ENCODE measurements at regions not wholly inside any gene's neighbourhood (a gene's known extent, or its start where the extent isn't known, plus 50 kb on each side); places are given as distances from the start of the nearest gene placed in this dataset.
A peak's percentile ranks its signal among the peaks of the same experiment; 100 is the strongest.
"Not testable (repeated sequence)": the region's sequence is repeated elsewhere in the genome, so short reads cannot be mapped to it uniquely, and the experiment has no call there.

DNA sequence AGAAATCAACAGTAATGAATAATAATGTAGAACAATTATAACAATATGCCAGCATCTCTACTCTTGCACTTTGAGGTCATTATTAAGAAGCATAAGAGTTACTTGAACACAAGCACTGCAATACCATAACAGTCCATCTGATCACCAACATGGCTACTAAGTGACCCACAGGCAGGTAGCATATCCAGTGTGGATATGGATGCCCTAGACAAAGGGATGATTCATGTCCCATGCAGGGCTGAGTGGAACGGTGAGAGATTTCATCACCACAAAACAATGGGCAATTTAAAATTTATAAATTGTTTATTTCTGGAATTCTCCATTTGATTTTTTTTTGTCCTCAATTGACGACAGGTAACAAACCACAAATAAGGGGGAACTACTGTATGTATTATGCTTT, 107.7 kb upstream of the TSC22D2 start:
- no peak for DNase-seq

DNA sequence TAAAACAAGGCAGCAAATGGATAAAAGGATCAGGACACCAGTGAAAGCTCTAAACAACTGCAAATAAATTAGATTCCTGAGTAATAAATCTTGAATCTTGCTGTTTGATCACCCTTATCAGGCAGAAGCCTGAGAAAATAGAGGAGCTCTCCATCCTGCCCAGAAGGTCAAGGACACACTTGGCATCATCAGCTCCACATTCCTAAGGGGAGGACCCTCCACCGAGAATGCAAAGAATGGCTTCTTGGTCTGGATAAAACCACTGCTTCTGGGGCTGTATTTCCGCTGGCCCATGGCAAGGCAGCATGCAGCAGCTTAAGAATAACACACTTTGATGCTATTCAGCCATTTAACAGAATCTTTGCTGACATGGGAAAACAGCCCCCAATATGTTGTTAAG, 108.9 kb upstream of the TSC22D2 start:
- DNase-seq, result no peak

DNA sequence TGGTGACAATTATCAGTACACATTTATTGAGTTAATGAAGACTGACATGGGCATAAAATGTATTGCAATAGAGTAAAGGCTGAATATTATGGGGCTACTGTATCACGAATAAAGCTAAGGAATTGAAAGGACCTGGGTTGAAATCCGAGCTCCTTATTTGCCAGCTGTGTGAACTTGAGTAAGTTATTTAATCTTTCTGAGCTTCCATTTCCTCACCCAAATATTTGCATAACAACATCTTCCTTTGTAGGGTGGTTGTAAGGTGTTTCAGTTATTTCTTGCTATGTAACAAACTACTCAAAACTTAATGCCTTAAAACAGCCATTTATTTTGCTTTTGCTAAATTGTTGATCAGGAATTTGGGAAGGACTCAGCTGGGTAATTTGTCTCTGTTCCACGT, 111.1 kb upstream of the TSC22D2 start:
- peak in 1 of 2 experiments; percentile 17 for DNase-seq

DNA sequence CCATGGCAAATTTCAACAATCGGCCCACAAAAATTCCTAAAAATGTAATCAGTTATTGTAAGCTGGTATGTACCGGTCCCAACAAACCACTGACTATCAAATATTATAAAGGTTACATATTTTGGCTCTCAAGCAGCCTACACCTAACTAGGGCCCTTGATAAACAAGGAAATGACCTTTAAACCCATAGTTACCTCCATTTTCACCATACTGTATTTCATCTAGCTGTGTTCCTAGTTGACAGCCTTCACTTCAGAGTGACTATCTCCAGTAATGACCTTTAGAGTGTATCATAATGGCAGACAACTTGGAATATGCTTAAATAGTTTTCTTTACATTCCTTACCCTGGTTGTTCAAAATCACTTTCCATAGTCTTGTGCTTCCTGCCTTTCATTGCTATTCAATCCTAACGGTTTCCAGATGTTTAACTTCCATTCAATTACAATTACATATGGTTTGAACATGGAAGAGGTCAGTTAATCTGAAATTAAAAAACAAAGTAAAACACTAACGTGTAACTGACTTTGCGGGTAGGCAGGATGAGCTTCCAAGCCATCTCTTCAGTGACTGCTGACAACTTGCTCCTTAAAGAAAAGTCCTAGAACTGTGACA, 111.9 kb upstream of the TSC22D2 start:
- DNase-seq, result no peak

DNA sequence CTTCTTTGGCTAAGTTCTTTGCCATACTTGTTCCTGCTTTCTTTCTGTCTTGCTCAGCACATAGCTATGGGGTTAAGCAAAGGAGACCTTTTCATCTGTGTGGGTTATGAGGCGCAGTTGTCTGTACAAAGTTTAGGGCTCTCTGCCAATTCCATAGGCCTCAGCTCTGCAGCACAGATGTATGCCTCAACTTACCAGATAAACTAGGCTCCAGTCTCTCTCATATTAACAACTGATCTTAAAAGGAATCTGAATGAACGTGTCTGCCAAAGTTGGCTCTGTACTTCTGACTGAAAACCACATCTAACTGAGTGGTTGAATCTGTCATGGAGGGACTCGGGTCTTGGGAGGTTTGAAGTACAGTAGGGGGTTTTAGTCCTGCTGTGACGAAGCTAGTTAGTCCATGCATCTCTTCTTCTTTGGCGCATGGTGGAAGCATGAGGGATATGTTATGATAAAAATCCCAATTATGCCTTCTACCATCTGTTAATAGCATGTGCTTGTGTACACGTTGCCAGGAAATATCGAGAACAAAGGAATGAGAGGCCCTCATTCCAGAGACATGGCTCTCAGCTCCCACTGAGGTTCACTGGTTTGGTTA, 114.6 kb upstream of the TSC22D2 start:
- DNase-seq, result no peak

DNA sequence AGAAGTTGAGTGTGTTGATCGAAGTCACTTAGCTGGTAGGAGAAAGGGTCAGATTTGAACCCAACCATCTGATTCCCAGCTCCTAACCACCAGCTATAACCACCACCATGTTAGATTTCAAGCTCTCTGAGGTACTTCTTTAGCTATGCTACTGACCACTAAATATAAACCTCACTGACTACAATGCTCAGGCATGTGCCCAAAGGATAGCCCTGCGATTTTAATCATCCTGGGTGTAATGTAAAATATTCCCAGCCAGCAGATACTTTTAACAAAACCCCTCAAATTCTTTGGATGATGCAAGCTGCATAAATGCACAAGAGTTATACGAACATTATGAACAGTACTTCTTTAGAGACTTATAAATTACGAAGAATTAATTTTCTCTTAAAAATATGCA, 115.2 kb upstream of the TSC22D2 start:
- no peak for DNase-seq

DNA sequence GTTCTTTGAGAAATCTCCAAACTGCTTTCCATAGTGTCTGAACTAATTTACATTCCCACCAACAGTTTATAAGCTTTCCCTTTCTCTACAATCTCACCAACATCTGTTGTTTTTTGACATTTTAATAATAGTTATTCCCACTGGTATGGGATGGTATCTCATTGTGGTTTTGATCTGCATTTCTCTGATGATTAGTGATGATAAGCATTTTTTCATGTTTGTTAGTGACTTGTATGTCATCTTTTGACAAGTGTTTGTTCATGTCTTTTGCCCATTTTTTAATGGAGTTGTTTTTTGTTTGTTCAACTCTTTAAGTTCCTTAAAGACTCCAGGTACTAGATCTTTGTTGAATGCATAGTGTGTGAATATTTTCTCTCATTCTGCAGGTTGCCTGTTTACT, 116.6 kb upstream of the TSC22D2 start:
- no peak for DNase-seq

DNA sequence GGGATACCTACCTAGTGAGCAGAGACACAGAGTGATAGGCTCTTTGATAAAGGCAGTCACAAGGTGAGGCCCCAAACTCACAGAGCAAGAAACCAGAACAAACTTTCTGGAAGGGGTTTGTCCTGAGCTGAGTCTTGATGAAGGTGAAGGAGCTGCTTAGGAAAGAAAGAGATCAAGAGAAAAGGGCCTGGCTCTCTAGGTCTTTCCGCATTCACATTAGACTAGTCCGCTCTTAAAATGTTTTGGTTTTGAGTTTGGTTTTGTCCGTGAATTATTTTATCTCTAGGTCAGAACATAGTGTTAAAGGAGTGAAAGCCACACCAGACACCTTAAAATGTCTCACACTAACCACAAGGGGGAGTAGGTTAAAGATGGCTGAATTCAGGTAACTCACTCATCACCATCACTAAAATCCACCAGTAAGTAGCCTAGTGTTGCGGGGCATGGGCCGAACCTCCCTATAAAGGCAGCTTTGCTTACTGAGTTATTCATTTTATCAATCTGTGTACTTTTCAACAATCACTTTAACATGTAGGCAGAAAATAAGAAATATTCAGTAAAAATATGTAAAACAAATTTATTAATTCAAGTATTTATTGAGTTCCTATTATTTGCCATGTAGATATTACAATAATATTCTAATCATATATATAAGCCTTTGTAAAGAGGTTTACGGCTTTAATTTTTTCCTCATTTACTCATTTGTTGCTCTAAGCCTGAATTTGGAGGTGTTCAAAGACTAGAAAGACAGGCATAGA, 121.5 kb upstream of the TSC22D2 start:
- DNase-seq, result peak; percentile 67 to 83

DNA sequence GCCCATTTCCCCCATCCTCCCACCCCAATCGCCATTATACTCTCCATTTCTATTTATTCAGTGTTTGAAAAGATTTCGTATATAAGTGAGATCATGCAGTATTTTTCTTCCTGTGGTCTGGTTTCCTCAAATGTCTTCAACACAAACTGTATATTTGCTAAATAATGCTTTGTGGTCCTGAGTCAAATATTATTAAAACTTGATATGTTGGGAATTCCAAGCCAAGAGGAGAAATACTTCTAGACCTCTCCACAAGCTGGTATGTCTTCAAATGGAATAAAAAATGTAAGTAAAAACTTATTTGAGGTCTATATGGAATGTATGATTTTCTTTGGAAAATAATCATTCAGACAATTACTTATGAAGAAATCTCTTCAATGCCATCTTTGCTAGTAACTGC, 122.5 kb upstream of the TSC22D2 start:
- DNase-seq, result no peak

DNA sequence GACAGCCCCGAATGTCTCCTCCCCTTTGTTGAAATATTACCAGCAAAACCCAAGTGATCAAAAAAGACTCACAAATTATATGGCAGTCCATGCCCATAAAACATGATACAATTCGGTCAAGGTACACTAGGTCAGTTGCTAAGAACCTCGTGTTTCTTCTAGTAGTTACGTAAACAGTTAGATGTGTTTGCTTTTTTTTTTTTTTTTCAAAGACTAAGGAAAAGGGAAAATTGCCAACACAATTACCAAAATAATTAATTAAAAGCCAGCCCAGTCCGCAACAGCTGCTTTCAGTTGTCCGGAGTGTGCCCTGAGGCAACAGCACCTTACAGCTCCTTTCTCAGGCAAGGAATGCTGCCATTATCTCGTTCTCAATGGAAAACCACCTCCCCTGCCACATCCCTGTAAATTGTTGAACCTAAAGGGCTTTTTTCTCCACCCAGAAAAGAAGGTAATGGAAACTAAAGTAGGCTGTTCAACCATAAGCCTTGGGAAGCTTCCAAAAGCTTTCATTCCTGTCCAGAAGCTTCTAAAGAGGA, 129.2 kb upstream of the TSC22D2 start:
- DNase-seq, result no peak

GRCh38 chr3:150278195-150278594, 129.9 kb upstream of the TSC22D2 start:
- DNase-seq, result no peak

- no peak for DNase-seq
Observed at GRCh38 chr3:150277444-150277843, 130.7 kb upstream of the TSC22D2 start.

- DNase-seq, result no peak
Observed at GRCh38 chr3:150275941-150276340, 132.2 kb upstream of the TSC22D2 start.

DNA sequence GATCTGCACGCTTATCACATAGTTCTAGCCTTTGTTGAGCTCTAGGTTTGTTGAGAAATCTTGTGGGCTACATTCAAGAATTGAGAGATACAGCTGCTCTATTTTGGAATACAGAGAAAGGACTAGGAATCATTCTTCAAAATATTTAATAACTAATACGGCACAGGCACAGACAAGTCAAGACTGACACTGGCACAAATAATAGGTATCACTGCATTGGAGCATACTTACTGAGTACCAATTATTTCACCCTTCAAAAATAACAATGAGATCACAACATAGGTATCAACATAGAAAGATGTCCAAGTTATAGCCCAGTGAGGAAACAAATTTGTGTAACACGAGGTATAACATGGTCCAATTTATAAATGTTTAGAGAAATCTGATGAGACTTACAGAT, 133.7 kb upstream of the TSC22D2 start:
- DNase-seq, result no peak

DNA sequence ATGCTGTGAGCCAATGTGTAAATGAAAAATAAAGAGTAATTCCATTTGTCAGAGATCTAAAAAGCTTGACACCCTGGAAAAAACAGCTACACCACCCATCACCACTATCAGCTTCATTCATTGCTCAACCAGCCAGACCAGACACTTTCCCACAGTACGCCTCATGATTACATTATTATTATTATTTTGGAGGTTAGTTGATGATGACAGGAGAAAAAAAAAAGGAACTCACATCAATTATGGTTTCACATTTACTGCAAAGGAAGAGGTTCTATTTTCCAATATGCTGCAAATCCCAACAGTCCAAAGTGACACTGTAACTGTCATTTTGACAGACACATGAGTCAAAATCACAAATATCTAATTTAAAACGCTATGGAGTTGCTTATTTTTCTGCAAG, 134.7 kb upstream of the TSC22D2 start:
- DNase-seq, result no peak

- no peak for DNase-seq
Observed at GRCh38 chr3:150271591-150271960, 136.5 kb upstream of the TSC22D2 start.

GRCh38 chr3:150270883-150271590, 137.1 kb upstream of the TSC22D2 start:
- no peak for DNase-seq

- DNase-seq, result not testable (repeated sequence)
Observed at GRCh38 chr3:150270444-150270843, 137.7 kb upstream of the TSC22D2 start.

DNA sequence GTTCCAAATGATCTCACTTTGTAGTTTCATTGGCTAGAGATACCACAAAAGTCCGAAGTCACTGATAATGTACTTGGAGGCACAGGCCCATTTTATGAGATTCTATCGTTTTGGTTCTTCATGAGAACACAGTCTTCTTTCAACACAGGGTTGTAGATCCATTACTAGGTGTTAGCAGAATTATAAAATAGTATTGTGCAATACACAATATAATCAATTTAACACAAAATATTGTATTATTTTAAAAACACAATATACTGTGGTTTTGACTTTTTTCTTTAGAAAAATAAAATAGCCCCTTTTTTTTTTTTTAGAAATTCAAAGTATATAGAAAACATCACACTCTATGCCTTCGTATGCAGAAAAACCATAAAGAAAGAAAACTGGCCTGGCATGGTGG, 138.6 kb upstream of the TSC22D2 start:
- no peak for DNase-seq

DNA sequence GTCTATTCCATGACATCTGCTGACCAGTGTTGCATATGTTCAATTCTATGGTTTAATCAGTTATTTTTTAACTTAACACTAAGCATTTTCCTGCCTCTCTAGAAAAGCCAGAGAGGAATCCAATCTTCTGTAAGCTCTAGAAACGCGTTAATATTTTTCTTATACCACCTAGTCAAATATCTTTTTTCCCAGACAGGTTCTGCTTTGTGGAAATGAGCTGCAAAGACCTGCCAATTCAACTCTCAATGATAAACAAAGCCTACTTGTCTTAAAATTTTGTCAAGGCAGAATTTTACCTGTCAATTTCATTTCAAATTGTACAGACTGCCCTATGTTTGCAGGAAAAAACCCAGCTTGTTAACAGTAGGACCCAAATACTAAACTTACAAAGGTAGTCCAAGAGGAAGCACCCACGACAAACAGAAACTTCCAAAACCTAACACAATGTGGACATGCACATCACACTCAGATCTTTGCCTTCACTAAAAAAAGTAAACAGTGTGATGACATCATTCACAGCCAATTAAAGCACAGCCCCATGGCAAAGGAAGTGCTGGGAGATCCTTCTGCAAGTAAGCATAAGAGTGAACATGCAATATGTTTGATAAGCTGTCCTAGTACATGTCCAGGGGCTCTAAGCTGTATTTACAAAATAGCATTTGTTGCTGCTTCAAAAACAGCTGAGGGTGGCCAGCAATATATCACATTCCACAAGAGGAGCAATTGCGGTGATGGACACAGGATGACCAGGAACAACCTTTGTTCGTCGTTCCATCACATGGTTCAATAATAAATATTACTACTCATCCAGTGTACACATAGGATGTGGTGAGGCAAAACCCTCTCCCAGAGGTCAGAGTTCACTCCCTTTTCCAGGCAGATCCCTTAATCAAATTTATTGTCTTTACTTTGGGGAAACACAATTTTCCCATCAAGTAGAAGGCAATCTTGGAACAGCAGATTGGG, 139.4 kb upstream of the TSC22D2 start:
- DNase-seq, result no peak

GRCh38 chr3:150267288-150267687, 140.8 kb upstream of the TSC22D2 start:
- DNase-seq, result no peak

DNA sequence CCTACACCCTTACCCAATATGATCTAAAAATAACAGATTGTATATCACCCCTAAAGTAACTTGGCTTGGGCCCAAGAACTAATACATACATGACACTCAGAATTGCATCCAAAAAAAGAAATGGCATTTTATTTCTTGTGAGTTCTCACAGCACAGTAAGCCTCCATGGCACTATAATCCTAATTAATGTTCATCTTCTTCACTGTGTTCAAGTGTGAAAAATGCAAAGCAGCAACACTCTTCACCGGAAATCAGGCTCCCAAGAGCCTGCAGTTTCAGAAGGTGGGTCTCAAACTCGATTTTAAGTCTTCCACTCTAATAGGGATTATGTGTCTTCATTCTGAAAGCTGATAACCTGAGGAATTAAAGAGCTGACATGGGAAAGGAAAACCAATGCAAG, 142.8 kb upstream of the TSC22D2 start:
- no peak for DNase-seq

Measured in NCI-H526 (cell line).